Smooth muscle cell (in vitro differentiated cells): ENCODE measurements at regions not wholly inside any gene's neighbourhood (a gene's known extent, or its start where the extent isn't known, plus 50 kb on each side); places are given as distances from the start of the nearest gene placed in this dataset.

Source experiments
- DNase-seq: peaks from one replicate; lab custom pipeline; 2025; ENCODE audit not compliant: unreplicated experiment; lab: John Stamatoyannopoulos, UW
- H2AFZ ChIP-seq: fragments of 200-600 bp; sonication (generic); 2 replicates; pipeline ENCODE4 v1.6.0; 2016; ENCODE audit warnings: antibody characterized with exemption, low read depth, mild to moderate bottlenecking
- H3F3A ChIP-seq: fragments of 200-600 bp; sonication (generic); 2 replicates; pipeline ENCODE4 v1.6.0; 2017; ENCODE audit warnings: antibody characterized with exemption, low read depth
- H3K27ac ChIP-seq: fragments of 200-600 bp; sonication (generic); 2 replicates; pipeline ENCODE4 v1.5.1; 2016; ENCODE audit warnings: low read depth, mild to moderate bottlenecking
- H3K27me3 ChIP-seq: fragments of 200-600 bp; sonication (generic); 2 replicates; pipeline ENCODE4 v1.6.1; 2016; ENCODE audit warnings: low read depth, mild to moderate bottlenecking
- H3K36me3 ChIP-seq: fragments of 200-600 bp; sonication (generic); 2 replicates; pipeline ENCODE4 v1.5.1; 2016; ENCODE audit warnings: low read depth
- H3K4me1 ChIP-seq: fragments of 200-600 bp; sonication (generic); 2 replicates; pipeline ENCODE4 v1.5.1; 2016; ENCODE audit warnings: low read depth
- H3K4me2 ChIP-seq: fragments of 200-600 bp; sonication (generic); 2 replicates; pipeline ENCODE4 v1.6.0; 2016; ENCODE audit warnings: mild to moderate bottlenecking
- H3K4me3 ChIP-seq: fragments of 200-600 bp; sonication (generic); 2 replicates; pipeline ENCODE4 v1.5.1; 2016; ENCODE audit warnings: mild to moderate bottlenecking
- H3K79me2 ChIP-seq: fragments of 200-600 bp; sonication (generic); 2 replicates; pipeline ENCODE4 v1.6.0; 2016; ENCODE audit warnings: low read depth, mild to moderate bottlenecking
- H3K9ac ChIP-seq: fragments of 200-600 bp; sonication (generic); 2 replicates; pipeline ENCODE4 v1.6.0; 2016; ENCODE audit warnings: low read depth
- H3K9me3 ChIP-seq: fragments of 200-600 bp; sonication (generic); replicated peaks from 2 replicates; pipeline ENCODE4 v1.5.1; 2016; ENCODE audit warnings: low read depth
- H4K20me1 ChIP-seq: fragments of 200-600 bp; sonication (generic); 2 replicates; pipeline ENCODE4 v1.6.0; 2016; ENCODE audit warnings: low read depth
- CTCF ChIP-seq: fragments of 200-600 bp; sonication (generic); IDR thresholded peaks from 2 replicates; pipeline ENCODE4 v1.5.1; 2017; ENCODE audit warnings: borderline replicate concordance, mild to moderate bottlenecking, antibody characterized with exemption; ENCODE audit not compliant: insufficient read depth, poor library complexity, severe bottlenecking
- WGBS: methylation state at CpG from one replicate; pipeline ENCODE4 v1.1.7; 2016; ENCODE audit warnings: low lambda C conversion rate; 5-methylcytosine and 5-hydroxymethylcytosine counted together

GRCh38 chr3:187522293-187522692 lies 147.9 kb downstream of the SST start:
- Histone ChIP-seq H3F3A (peaks cover 9% of the 10 kb centered on the region), H3K27ac (no peak overlapping the region), H3K4me2 (peak overlapping the region; percentile 60), H3K4me1 (peaks cover 21% of the 10 kb centered on the region), H3K9me3 (no peaks in the 10 kb centered on the region), H3K79me2 (no peaks in the 10 kb centered on the region), H2AFZ (no peak overlapping the region), H3K9ac (no peak overlapping the region), H4K20me1 (no peaks in the 10 kb centered on the region), H3K27me3 (no peaks in the 10 kb centered on the region), H3K4me3 (no peak overlapping the region), H3K36me3 (no peaks in the 10 kb centered on the region)
- no peak for TF ChIP-seq CTCF
- WGBS, result 15% methylated on average over 2 of the region's 2 CpGs
- DNase-seq, result no peak

GRCh38 chr3:187521546-187521945 lies 148.6 kb downstream of the SST start:
- H3K36me3 ChIP-seq, result no peaks in the 10 kb centered on the region
- H3K27me3 ChIP-seq, result no peaks in the 10 kb centered on the region
- peaks cover 21% of the 10 kb centered on the region for H3K4me1 ChIP-seq
- no peaks in the 10 kb centered on the region for H4K20me1 ChIP-seq
- peak overlapping the region; percentile 48 for H3K27ac ChIP-seq
- H3K4me3 ChIP-seq, result no peak overlapping the region
- 49% methylated on average over 2 of the region's 2 CpGs for WGBS
- H2AFZ ChIP-seq, result no peak overlapping the region
- no peaks in the 10 kb centered on the region for H3K9me3 ChIP-seq
- H3F3A ChIP-seq, result peaks cover 9% of the 10 kb centered on the region
- TF ChIP-seq CTCF, result no peak
- H3K4me2 ChIP-seq, result no peak overlapping the region
- H3K79me2 ChIP-seq, result no peaks in the 10 kb centered on the region
- no peak overlapping the region for H3K9ac ChIP-seq
- DNase-seq, result no peak

GRCh38 chr3:187520027-187520945 lies 149.9 kb downstream of the SST start:
- Histone ChIP-seq H3K4me2 (peak overlapping the region; percentile 25), H2AFZ (no peak overlapping the region), H3K4me1 (peaks cover 21% of the 10 kb centered on the region), H3K9ac (no peak overlapping the region), H3K9me3 (no peaks in the 10 kb centered on the region), H3K36me3 (no peaks in the 10 kb centered on the region), H3K27ac (peak overlapping the region; percentile 48), H3K4me3 (no peak overlapping the region), H3F3A (peaks cover 9% of the 10 kb centered on the region), H3K79me2 (no peaks in the 10 kb centered on the region), H3K27me3 (no peaks in the 10 kb centered on the region), H4K20me1 (no peaks in the 10 kb centered on the region)
- peak; percentile 3 for DNase-seq
- WGBS, result 46% methylated on average over 9 of the region's 9 CpGs
- no peak for TF ChIP-seq CTCF
